ENCODE measurements at regions not wholly inside any gene's neighbourhood (a gene's known extent, or its start where the extent isn't known, plus 50 kb on each side); places are given as distances from the start of the nearest gene placed in this dataset.

DNA sequence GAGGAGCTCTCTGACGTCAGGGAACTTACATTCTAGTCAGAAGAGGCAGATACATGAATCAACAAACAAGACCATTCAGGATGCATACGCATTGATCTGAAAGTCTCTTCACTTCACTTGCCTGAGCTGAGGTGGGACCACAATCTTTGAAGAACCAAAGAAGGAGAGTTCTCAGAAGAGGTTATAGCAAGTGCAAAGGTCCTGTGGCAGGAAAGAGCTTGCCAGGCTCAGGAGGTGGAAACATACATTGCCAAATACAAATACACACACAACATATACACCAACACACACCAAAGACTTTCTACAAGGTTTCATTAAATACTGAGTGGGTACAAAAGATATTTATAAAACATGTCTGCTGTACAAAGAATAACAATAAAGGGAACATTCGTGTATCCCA lies 86.8 kb upstream of the GJB5 start:
- TF ChIP-seq, protein P1, sequence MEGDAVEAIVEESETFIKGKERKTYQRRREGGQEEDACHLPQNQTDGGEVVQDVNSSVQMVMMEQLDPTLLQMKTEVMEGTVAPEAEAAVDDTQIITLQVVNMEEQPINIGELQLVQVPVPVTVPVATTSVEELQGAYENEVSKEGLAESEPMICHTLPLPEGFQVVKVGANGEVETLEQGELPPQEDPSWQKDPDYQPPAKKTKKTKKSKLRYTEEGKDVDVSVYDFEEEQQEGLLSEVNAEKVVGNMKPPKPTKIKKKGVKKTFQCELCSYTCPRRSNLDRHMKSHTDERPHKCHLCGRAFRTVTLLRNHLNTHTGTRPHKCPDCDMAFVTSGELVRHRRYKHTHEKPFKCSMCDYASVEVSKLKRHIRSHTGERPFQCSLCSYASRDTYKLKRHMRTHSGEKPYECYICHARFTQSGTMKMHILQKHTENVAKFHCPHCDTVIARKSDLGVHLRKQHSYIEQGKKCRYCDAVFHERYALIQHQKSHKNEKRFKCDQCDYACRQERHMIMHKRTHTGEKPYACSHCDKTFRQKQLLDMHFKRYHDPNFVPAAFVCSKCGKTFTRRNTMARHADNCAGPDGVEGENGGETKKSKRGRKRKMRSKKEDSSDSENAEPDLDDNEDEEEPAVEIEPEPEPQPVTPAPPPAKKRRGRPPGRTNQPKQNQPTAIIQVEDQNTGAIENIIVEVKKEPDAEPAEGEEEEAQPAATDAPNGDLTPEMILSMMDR (IDR thresholded peaks at IDR 0.05 in 2 of 3, conservative IDR thresholded peaks at IDR 0.05 in 1 of 3; ENCODE audit: insufficient read depth in 2 of 3, low read depth in 1 of 3, low read length in 3 of 3): no peak
- TF ChIP-seq MAFF (IDR thresholded peaks at IDR 0.05; ENCODE audit: low read length) (no peak), TCF3 (CRISPR knock-in tag; IDR thresholded peaks at IDR 0.05) (no peak), ZNF785 (CRISPR knock-in tag; IDR thresholded peaks at IDR 0.05) (no peak), ZNF445 (CRISPR knock-in tag; IDR thresholded peaks at IDR 0.05; ENCODE audit: low read depth) (no peak), ZNF23 (CRISPR knock-in tag; IDR thresholded peaks at IDR 0.05) (no peak)

Measured in K562 (cell line).